ENCODE measurements at regions not wholly inside any gene's neighbourhood (a gene's known extent, or its start where the extent isn't known, plus 50 kb on each side); places are given as distances from the start of the nearest gene placed in this dataset.

GRCh38 chr6:139955366-139956155 is 581.1 kb upstream of the CITED2 start:
- TF ChIP-seq EZH2 (IDR thresholded peaks at IDR 0.05; ENCODE audit: borderline replicate concordance, low read length) (no peak), CTCF (IDR thresholded peaks at IDR 0.05; ENCODE audit: low read length) (no peak)
